ENCODE measurements at regions not wholly inside any gene's neighbourhood (a gene's known extent, or its start where the extent isn't known, plus 50 kb on each side); places are given as distances from the start of the nearest gene placed in this dataset.

DNA sequence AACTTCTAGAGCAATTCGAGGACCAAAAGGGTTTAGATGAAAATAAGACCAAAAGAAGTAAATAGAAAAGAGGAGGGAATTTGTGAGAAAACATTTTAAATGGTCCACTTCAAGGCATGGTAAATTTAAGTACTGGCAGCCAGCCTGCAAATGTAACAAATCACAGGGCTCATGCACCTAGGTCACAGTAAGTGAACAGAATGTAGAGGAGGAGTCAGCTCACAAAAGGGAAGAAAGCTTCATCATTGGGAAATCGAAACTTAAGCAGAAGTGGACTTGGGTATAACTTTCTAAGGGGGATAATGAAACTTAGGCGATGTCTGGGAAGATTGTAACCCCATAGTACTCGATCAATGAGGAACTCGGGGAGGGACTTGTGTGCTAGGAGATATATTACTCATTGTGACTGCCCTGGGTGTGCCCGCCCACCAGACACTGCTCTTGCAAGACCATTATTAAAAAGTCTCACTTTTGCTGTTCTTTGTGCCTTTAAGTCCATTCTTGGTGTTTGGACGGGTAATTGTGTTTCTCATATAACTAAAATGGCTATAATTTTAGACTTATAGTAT is 1053.6 kb upstream of the MIR17HG start:
- H3K4me1 Mint-ChIP-seq (ENCODE audit: unreplicated experiment), result no peaks in the 10 kb centered on the region
- no peak overlapping the region for H3K27ac Mint-ChIP-seq
- peaks cover 4% of the 10 kb centered on the region for H3K9me3 Mint-ChIP-seq
- no peaks in the 10 kb centered on the region for H3K36me3 Mint-ChIP-seq
- H3K4me3 Mint-ChIP-seq, result no peak overlapping the region
- no peaks in the 10 kb centered on the region for H3K27me3 Mint-ChIP-seq
- DNase-seq (ENCODE audit: extremely low spot score, unreplicated experiment), result no peak
- TF ChIP-seq, protein P1, sequence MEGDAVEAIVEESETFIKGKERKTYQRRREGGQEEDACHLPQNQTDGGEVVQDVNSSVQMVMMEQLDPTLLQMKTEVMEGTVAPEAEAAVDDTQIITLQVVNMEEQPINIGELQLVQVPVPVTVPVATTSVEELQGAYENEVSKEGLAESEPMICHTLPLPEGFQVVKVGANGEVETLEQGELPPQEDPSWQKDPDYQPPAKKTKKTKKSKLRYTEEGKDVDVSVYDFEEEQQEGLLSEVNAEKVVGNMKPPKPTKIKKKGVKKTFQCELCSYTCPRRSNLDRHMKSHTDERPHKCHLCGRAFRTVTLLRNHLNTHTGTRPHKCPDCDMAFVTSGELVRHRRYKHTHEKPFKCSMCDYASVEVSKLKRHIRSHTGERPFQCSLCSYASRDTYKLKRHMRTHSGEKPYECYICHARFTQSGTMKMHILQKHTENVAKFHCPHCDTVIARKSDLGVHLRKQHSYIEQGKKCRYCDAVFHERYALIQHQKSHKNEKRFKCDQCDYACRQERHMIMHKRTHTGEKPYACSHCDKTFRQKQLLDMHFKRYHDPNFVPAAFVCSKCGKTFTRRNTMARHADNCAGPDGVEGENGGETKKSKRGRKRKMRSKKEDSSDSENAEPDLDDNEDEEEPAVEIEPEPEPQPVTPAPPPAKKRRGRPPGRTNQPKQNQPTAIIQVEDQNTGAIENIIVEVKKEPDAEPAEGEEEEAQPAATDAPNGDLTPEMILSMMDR (conservative IDR thresholded peaks at IDR 0.05), result no peak

DNA sequence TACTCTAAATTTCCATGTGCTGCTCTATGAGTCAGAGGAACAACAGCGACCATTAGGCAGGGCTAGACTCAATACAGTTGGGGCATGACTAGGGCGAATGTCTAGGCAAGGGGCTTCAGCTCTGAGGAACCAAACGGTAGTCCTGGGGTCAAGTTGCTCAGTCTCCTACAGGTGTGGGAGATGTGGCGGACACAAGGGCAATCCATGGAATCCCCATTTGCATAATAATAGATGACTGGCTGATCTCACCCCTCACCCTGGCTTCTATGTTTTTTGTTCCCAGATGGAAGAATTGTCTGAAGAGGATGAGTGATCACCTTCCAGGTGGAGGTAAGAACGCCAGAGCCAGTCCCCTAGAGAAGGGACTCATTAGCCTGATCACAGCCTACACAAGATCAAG is 1048.2 kb upstream of the MIR17HG start:
- TF ChIP-seq, protein P1 (conservative IDR thresholded peaks at IDR 0.05), result no peak
- H3K9me3 Mint-ChIP-seq, result no peaks in the 10 kb centered on the region
- no peak overlapping the region for H3K4me3 Mint-ChIP-seq
- no peaks in the 10 kb centered on the region for H3K27me3 Mint-ChIP-seq
- no peaks in the 10 kb centered on the region for H3K36me3 Mint-ChIP-seq
- no peak overlapping the region for H3K27ac Mint-ChIP-seq
- no peak for DNase-seq (ENCODE audit: extremely low spot score, unreplicated experiment)
- no peaks in the 10 kb centered on the region for H3K4me1 Mint-ChIP-seq (ENCODE audit: unreplicated experiment)

DNA sequence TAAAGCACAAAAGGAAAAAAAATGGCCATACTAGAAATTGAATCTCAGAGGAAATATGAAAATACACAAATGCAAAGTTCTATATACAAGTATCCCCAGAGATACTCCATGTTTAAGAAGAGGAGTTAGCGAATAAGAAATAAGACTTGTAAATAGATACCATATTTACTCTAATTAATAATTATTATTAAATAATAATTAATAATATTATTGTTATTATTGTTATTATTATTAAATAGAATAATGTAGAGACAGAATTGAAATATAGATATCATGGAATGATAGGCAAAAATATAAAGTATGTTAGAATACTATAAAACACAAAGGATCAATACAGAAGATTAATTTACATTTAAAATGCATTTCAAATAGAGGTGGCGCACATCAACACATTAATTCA is 1047.5 kb upstream of the MIR17HG start:
- TF ChIP-seq, protein P1 (conservative IDR thresholded peaks at IDR 0.05), result no peak
- Mint-ChIP-seq H3K4me1 (ENCODE audit: unreplicated experiment) (no peaks in the 10 kb centered on the region), H3K27me3 (no peaks in the 10 kb centered on the region), H3K4me3 (no peak overlapping the region), H3K9me3 (no peaks in the 10 kb centered on the region), H3K36me3 (no peaks in the 10 kb centered on the region), H3K27ac (no peak overlapping the region)
- DNase-seq (ENCODE audit: extremely low spot score, unreplicated experiment), result no peak

DNA sequence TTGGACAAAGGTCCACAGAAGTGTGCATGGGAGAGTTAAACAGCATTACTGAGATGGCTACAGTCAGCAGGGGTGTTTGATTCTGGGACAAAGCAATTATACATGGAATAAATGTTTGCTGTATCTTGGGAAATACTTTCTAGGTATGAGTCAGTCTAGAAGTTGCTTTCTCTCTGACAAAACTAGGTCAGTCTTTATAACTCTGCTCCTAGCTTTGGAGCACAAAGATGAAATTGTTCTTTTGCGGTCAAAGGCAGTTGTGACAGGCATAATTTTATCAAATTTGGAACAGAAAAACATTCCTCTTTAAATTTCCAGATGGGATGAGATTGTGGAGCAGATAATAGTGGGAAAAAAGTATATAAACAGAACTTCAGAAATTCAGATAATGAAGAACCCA is 1045.4 kb upstream of the MIR17HG start:
- Mint-ChIP-seq H3K4me1 (ENCODE audit: unreplicated experiment) (no peaks in the 10 kb centered on the region), H3K9me3 (no peaks in the 10 kb centered on the region), H3K27ac (no peak overlapping the region), H3K27me3 (no peaks in the 10 kb centered on the region), H3K4me3 (no peak overlapping the region), H3K36me3 (no peaks in the 10 kb centered on the region)
- TF ChIP-seq, protein P1 (conservative IDR thresholded peaks at IDR 0.05), result no peak
- no peak for DNase-seq (ENCODE audit: extremely low spot score, unreplicated experiment)

DNA sequence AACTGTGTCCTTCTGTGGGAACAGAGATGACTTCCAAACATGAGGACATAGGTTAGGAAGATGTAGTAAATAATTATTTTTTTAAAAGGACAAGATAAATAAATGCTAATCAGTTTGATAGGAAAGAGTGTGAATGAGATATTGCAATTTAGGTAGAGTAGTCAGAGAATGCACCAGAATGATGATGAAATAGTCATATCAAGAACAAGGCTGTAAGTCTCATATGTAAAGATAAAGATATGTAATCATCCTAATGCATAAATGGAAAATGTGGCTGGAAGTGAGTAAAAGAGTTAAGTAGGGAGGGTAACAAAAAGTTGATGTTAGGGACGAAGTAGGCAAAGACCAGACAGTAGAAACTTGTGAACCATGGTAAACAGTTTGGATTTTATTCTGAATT is 1041.7 kb upstream of the MIR17HG start:
- Mint-ChIP-seq H3K27me3 (no peaks in the 10 kb centered on the region), H3K27ac (no peak overlapping the region), H3K36me3 (no peaks in the 10 kb centered on the region), H3K9me3 (no peaks in the 10 kb centered on the region), H3K4me3 (no peak overlapping the region), H3K4me1 (ENCODE audit: unreplicated experiment) (no peaks in the 10 kb centered on the region)
- TF ChIP-seq, protein P1 (conservative IDR thresholded peaks at IDR 0.05), result no peak
- DNase-seq (ENCODE audit: extremely low spot score, unreplicated experiment), result no peak

DNA sequence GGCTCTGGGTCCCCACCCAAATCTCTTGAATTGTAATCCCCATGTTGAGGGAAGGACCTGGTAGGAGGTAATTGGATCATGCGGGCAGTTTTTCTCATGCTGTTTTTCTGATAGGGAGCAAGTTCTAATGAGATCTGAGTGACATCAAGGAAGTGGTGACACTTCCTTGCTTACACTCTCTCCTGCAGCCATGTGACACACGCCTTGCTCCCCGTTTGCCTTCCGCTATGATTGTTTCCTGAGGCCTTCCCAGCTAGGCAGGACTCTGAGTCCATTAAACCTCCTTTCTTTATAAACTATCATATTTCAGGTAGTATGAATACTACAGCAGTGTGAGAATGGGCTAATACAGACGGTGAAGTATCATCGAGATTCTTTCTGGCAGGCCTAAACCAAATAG is 1040.4 kb upstream of the MIR17HG start:
- H3K27me3 Mint-ChIP-seq, result no peaks in the 10 kb centered on the region
- TF ChIP-seq, protein P1 (conservative IDR thresholded peaks at IDR 0.05), result no peak
- H3K36me3 Mint-ChIP-seq, result no peaks in the 10 kb centered on the region
- no peaks in the 10 kb centered on the region for H3K4me1 Mint-ChIP-seq (ENCODE audit: unreplicated experiment)
- H3K4me3 Mint-ChIP-seq, result no peak overlapping the region
- no peaks in the 10 kb centered on the region for H3K9me3 Mint-ChIP-seq
- H3K27ac Mint-ChIP-seq, result no peak overlapping the region
- DNase-seq (ENCODE audit: extremely low spot score, unreplicated experiment), result no peak

Measured in type B pancreatic cell (in vitro differentiated cells).